Stimulated activated CD4-positive, alpha-beta T cell treated with anti-CD3 and anti-CD28 coated beads, Interleukin-1b, Interleukin-23, amount 100 ng/mL, for 24 hours (primary cell): ENCODE measurements at regions not wholly inside any gene's neighbourhood (a gene's known extent, or its start where the extent isn't known, plus 50 kb on each side); places are given as distances from the start of the nearest gene placed in this dataset.

Experiments used
- DNase-seq, 4 experiments: peaks; one replicate each; pipeline ENCODE4 v3.0.0-alpha.2; 2020; ENCODE audit warnings: low read depth in 4 of 4, low spot score in 1 of 4

DNA sequence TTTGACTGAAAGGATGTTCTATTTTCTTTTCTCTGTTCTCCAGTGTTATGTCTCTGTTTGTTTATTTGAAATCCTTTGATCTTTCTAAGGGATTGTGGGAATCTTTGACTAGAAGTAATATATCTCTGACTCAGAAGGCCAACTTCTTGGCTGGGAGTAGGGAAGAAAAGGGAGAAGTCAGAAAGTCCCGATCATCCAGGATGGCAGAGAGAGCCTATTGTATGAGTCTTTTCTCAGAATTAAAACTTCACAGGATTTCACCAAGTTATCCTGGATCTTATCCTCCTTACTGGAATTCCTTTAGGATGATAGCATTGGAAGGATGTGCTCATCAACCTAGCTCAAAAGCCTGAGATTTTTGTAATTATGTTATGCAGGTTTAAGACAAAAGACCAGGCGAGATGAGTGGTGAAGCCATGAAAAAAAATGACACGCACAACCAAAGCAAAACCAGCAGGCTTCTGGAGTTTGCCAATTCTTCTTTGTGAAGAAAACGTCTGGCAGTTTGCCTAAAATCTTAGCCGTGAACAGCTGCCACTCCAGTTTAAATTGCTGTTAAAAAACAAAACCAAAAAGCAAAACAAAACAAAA lies 383.6 kb upstream of the SMIM21 start:
- DNase-seq: no peak

DNA sequence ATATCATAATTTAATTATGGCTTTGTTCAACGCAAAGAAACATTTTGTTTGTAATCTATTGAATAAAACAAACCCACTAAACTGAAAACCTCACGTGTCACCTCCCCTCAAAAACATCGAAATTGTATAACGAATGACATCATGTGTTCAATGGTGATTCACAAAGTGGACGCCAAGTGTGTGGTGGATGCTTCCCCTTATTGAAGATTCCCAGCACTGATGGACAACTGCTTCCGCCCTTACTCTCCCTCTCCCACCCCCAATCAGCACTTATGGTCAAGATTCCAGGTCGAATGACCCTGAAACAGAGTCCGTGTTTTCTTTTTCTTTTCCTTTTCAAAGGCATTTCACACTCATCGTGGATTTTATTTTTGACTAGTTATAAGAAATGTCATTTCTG lies 383.0 kb upstream of the SMIM21 start:
- DNase-seq: no peak

DNA sequence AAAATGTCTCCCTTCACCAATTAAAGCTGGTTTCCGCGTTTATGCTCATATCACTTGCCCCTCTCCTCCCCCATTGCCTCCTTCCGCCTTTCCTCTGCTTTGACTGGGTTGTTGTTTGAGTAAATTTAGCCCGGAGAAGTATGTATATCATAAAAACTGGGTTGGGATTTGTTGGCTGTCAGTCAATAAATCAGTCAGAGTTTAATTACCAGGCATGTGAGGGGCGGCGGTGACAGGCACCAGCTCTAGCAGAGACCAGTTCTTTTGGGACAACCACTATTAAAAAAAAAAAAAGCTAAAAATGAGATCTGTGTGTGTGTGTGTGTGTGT lies 382.4 kb upstream of the SMIM21 start:
- no peak for DNase-seq

DNA sequence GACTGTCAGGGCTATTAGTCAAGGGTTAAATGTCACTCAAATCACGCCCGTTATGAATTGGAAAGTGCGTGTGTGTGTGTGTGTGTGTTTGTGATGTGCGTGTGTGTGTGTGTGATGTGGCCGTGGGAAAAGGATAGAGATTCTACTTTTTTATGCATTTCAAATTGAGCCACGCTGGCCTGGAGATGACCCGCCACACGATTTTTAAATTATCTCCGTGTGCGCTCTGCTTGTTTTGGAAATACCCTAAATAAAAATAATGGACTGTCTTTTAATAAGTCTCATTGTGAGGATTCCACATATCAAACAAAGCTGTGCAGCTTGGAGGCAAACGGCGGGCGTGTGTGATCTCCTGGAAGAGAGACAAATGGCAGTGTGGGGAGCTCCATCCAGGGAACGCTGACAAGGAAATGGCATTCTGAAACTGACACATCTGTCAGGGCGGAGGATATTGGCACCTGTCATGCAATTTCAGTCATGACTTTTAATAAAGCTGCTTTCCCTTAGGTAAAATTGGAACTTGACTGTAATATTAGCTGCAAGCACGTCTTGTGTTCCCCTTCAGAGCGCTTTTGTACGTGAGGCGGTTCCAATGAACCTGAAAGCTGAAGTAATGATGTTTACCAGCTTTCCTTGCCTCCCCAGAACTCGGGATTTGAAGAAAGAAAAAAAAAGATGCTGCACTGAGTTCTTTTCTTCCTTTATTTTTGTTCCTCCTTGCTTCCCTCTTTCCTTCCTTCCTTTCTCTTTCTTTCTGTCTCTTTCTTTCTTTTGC lies 381.8 kb upstream of the SMIM21 start:
- no peak for DNase-seq

DNA sequence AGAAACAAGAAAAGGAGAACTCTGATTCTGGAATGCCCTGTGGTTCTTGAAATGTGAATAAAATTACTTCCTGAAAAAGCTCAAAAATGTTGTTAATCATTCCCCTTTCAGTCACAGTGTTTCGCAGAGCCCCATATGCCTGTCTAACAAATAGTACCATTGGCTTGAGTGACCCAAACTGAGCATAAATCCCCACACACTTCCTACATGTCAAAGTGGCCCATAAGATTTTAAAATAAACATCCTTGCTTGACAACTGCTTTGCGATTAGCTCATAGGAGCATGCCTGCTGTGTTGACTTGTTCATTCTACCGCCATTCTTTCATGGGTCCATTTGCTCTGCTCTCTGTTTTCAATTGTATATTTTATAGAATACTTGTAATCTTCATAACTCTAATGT lies 377.8 kb upstream of the SMIM21 start:
- no peak for DNase-seq

DNA sequence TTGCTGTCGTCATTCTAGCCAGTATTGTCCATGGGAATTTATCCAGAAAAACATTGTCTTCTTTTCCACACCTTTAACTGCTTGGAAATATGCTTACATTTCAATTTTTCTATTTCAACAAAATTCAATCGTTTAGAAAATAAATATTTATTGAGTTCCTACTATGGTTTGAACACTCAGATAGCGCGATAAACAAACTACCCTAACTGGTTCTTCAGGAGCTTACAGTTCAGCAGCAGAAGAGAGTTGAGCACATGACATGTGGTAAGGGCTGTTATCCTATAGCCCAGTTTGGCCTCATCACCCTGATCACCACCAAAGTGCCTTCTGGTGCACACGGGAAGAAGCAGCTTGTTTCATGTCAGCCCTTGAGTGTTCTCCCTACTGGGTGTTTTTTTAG lies 375.2 kb upstream of the SMIM21 start:
- no peak for DNase-seq

DNA sequence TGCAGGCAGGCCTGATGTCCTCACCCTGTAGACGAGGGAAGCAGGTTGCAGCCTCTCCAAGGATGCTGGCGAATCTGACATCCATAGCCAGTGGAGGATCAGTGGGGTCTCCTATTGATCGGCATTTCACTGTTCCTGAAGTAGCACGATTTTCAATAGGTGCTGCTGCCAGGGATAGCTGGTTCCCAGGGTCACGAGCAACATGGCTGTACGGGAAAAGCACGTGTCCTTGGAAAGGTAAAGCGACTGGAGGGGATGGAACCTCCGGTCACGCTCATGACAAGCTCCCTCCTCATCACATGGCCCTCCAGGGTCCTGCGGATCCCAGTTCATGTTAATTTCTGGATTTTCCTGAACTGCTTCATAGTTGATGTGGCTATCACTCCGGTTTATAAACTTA lies 373.7 kb upstream of the SMIM21 start:
- no peak for DNase-seq

DNA sequence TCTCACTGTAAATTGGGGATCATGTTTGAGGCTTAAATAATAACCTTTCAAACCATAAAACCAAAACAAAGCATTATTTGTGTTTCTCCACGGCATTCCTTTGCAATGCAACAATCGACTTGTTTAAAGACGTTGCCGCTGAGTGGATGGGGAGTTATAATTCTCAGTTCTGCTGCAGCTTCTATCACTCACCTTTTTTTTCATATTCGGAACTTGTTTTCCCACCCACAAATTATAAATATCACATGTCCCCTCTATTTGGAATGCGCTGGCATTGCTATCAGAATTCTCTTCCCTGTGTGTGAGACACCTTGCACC lies 372.8 kb upstream of the SMIM21 start:
- DNase-seq: no peak

DNA sequence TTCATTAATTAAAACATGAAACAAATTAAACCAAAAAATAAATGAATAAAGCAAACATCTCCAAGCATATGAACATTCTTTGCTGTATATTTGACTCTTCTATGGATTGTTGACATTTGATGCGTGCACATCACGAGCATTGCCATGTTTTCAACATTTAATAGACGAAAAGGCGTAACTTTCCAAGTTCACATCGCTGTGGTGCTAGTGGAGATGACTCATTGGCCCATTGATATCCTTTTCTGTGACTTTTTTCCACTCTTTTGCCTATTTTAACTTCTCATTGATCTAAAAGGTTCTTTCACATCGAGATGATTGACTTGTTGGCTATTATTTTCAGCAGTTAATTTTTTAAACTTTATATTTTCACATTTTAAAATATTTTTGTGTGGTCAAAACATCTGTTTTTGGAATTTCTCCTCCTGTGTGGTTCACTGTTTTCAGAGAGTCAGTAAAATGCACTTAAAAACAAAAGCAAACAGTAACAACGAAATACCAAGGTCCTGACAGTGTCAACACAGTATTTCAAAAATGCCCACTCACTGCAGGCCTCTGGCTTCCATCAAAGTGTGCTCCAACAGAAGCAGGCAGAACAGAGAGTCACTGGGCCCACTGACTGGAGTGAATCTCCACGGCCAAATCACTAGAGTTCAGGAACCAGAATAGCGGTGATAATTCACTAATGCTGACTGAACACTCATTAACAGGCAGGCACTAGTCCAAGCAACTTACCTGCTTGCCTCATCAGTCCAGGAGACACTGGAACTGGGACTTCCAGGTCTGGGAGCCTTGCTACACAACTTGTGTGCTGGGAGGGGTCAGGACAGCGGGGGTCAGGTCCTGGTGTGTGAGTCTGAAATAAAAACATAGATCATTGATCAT lies 372.2 kb upstream of the SMIM21 start:
- DNase-seq: no peak

DNA sequence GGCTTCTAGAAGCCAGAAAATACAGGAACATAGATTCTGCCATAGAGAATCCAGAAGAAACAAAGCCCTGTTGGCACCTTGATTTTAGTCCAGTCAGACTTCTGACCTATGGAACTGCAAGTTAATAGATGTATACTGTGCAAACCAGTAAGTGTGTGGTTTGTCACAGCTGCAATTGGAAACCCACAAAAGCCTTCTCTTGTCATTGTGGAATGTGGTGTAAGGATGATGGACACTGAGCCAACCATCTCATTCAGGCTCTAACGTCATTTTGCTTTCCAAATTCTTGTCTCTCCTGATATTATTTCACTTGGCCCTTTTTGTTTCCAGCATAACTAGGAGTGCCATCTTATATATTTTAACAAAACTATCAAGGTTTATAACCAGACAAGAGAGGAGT lies 369.5 kb upstream of the SMIM21 start:
- DNase-seq: no peak

DNA sequence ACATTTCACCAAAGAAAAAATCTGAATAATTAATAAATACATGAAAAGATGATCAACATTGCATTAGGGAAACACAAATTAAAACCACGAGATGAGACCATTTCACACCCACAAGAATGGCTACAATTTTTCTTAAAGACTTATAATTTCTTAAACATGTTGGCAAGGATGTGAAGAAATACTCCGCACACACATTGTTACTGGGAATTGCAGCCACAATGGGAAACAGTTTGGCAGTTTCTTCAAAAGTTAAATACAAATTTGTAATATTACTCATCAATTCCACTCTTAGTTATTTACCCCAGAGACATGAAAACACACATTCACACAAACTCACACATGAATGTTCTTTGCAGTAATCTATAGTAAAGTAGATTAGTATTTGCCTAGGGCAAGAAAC lies 363.3 kb upstream of the SMIM21 start:
- DNase-seq: no peak

DNA sequence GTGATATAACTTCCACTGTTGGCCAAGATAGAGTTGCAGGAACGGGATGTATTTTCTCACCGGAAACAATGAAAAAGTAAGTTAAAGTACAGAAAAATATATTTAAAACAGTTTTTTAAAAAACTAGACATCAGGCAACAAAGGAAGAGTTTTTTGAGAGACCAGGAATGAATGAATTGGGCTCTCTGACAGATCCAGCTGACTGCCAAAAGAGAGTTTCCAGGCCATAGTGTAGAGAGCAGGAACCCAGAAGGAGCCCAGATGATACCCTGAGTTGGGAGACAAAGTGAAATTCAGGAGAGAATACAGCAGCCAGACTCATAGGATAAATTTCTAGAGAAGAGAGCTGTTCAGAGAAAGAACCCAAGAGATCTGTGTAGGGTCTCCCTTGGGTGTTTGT lies 362.6 kb upstream of the SMIM21 start:
- DNase-seq: no peak

DNA sequence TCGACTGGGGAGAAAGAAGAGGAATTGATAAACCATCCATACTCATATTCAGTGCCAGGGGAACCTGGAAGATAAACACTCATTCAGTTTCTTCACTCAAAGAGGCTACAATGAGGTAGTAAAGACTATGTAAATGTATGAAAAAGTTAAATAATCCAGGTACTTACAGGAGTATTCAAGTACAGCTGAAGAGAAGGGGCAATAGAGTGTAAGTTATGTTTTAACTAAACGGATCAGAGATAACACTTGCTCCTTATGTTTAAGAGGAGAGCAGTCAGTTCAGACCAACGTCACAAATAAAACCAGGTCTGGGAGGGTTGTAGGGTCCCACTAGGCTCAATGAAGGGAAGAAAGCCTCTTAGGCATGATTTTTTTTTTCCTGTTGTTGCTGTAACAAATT lies 358.3 kb upstream of the SMIM21 start:
- DNase-seq: no peak

DNA sequence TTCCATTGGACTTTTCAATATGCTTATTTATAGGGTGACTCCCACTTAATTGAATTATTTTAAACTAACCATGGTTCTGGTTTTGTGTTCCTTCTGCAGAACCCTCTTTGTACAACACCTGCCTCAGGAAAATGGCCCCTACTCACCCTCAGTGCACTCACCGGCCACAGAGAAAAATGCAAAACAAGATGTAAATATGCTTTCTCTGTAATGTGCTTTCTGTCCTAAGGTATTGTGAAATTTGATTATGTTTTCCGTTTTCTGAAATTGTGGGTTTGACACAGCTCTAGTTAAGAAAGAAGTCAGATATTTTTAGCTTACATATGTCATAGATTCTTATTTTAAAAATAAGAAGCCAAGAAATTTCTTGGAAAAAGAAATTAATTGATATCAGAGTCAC lies 357.7 kb upstream of the SMIM21 start:
- DNase-seq: no peak

DNA sequence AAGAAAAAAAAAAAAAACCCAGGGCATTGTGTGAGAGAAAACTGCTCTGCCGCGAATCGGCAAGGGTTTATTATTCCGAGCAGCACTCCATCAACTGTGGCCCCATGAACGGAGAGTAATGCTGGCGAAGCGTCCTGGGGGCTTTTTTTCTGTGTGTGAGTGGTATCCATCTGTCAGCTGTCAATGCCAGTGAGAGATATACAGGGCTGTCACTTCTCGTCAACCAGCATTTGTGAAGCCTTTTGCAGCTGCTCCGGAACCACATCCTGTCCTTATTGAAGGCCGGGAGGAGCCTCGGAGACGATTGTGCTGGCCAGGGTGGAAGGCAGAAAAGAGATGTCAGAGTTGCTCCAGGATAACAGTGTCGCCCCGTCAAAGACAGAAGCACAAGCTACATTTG lies 356.9 kb upstream of the SMIM21 start:
- DNase-seq: no peak

DNA sequence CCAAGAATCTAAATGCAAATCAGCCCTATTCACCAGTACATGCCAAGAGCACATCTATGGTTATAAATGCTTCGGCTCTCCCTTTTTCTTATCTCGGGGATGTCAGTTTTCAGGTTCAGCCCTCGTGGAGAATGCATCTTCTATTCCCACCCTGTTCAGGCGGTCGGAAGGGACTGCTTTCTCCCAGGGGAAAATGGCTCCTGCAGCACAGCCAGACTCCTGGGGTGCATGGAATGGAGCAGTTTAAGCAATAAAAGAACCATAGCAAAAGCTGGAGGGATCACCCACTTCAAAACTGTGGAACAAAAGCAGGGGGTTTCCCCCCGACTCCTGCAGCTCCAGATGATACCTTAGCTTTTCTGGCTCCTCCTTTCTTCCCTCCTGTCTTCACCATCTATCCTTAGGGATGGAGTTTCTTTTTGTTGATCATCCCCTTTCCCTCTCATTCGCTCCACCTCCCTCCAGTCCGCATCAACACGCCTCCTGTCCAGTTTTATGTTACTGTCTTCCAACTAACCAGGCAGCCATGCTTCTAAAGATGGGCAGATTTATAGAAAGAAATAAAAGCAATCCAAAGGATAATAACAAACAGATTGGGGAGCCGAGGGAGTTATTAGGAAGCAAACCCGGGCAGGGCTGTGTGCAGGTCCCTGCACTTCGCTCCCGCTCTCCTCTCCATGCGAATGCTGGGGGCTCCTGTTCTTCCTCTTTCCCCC lies 356.2 kb upstream of the SMIM21 start:
- DNase-seq: no peak

DNA sequence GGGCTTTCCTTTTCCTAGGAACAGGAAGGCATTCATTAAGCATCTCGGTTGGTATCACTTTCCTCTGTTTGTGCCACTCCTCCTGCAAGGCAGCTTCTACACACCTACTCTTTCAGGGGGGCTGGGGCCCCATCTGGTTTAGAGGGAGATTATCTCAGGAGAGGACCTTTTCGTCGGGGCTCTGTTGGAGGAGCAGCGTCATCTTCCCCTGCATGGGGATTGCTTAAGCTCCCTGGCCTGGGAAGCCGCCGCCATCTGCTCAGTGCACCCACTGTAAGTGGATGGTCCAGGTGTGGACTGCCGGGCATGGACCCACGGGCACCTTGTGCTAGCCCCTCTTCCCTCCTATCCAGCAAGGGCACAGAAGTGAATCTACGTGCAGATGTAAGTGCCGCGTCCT lies 355.3 kb upstream of the SMIM21 start:
- no peak for DNase-seq

DNA sequence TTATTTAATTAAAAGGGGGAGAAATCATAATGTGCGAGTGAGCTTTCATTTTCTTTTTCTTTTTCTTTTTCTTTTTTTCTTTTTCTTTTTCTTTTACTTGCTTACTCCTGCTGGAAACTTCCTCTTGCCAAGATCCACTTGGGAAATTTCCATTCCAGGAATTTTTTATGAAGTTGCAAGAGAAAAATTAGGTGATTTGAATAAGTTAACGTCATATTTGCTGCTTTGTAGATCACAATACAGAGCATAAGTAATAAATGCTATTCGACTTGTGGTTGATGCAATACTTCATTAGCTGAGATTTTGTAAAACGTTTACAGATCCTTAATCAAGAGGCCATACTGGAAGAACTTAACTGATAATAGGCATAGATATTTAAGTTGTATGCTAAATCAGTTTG lies 354.7 kb upstream of the SMIM21 start:
- DNase-seq: no peak

DNA sequence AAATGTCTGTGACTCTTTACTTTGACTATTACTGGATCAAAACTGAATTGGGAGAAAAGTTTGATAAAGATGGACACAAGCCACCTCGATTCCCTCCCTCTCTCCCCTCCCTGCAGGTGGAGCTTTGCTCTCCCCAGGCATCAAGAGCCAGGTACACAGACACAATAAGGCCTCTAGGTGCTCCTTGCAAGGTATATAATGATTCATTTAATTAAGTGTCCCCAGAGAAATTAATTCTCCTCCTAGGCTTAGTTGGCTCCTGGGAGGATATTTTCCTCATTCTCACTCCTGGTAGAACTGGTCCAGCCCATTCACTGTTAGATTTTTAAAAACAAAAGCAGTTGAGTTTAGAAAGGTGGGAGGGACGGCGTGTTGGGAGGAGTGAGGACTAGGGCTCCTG lies 352.4 kb upstream of the SMIM21 start:
- DNase-seq: no peak

DNA sequence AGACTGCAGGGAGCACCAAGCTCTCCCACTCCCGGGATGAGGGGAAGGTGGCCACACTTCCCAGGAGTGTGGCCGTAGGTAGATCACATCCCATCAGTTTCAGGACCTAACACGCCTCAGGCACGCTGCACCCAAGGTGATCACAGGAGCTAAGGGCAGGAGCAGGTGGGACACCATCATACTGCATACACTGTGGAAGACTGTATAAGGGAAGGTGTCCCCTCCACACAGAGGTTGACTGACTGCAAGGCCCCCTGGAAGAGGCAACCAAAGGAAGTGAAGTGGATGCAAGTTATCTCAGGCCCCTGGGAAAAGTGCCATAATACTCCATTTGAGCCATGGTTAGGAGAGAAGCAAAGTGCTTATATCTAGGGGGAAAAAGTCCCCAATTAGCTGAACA lies 351.9 kb upstream of the SMIM21 start:
- no peak for DNase-seq

DNA sequence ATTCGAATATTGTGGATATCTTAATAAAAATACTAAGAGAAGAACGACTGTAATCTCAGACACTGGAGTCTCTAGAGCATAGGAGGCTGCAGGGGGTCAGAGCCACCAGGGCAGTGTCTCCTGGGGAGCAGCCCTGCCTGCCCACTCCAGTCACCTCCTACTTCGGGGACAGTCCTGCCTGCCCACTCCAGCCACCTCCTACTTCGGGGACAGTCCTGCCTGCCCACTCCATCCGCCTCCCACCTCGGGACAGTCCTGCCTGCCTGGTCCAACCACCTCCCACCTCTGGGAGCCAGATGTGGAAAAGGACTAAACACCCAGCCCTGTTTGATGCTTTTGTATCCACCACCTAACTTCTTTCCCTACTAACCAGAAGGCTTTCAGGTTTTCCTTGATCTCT lies 350.1 kb upstream of the SMIM21 start:
- no peak for DNase-seq

DNA sequence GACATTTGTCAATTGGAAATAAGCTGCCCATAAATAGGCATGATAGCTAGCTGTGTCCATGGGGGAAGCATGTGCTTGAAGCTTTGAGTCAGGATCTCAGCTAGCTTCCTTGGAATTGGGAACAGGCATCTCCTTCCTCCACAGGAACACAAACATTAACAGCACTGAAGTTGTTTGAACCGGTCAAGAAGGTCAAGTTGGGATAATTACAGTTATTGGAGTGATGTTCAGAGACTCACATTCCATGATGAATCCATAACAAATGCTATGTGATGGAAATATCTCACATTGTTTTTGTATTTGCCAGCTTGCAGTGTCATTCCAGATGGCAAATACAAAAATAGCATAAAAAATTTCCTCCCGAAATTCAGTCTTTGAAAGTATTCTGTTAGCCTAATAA lies 347.6 kb upstream of the SMIM21 start:
- no peak for DNase-seq
